Neuronal stem cell (in vitro differentiated cells): ENCODE measurements at regions not wholly inside any gene's neighbourhood (a gene's known extent, or its start where the extent isn't known, plus 50 kb on each side); places are given as distances from the start of the nearest gene placed in this dataset.

Experiments used
- DNase-seq: peaks from one replicate; pipeline ENCODE4 v3.0.0-alpha.2; 2013; ENCODE audit warnings: low spot score
- H2AFZ ChIP-seq: one replicate; pipeline ENCODE4 v1.6.1; 2013; ENCODE audit warnings: mild to moderate bottlenecking, low read length, inconsistent platforms
- H2AK5ac ChIP-seq: 2 replicates; pipeline ENCODE4 v1.6.1; 2013; ENCODE audit warnings: low read depth, mild to moderate bottlenecking, inconsistent platforms, low read length, moderate library complexity, mixed read lengths
- H2BK120ac ChIP-seq: 2 replicates; pipeline ENCODE4 v1.6.1; 2013; ENCODE audit warnings: low read depth, mild to moderate bottlenecking, inconsistent platforms, low read length, moderate library complexity, mixed read lengths
- H2BK12ac ChIP-seq: one replicate; pipeline ENCODE4 v1.6.1; 2013; ENCODE audit warnings: low read length, inconsistent platforms
- H2BK15ac ChIP-seq: 2 replicates; pipeline ENCODE4 v1.6.1; 2013; ENCODE audit warnings: mild to moderate bottlenecking, low read length, inconsistent platforms, mixed read lengths
- H2BK5ac ChIP-seq: one replicate; pipeline ENCODE4 v1.6.1; 2013; ENCODE audit warnings: inconsistent platforms, mild to moderate bottlenecking, low read length, moderate library complexity
- H3K14ac ChIP-seq: one replicate; pipeline ENCODE4 v1.6.1; 2013; ENCODE audit warnings: low read length, inconsistent platforms
- H3K18ac ChIP-seq: 2 replicates; pipeline ENCODE4 v1.6.1; 2013; ENCODE audit warnings: low read length, inconsistent platforms
- H3K23ac ChIP-seq: 2 replicates; pipeline ENCODE4 v1.6.1; 2013; ENCODE audit warnings: low read depth, mild to moderate bottlenecking, mixed read lengths, low read length, inconsistent platforms; ENCODE audit not compliant: poor library complexity
- H3K27ac ChIP-seq: replicated peaks from 3 replicates; pipeline ENCODE4 v1.5.1; 2013; ENCODE audit warnings: low read length, inconsistent platforms
- H3K27me3 ChIP-seq, 3 experiments: 2 replicates each; pipeline ENCODE4 v1.6.1; 2013; ENCODE audit warnings: low read length in 3 of 3, mild to moderate bottlenecking in 2 of 3, inconsistent platforms in 1 of 3, low read depth in 1 of 3, mixed read lengths in 1 of 3, moderate library complexity in 1 of 3; ENCODE audit not compliant: control insufficient read depth in 3 of 3, insufficient read depth in 3 of 3
- H3K36me3 ChIP-seq, 2 donors: replicated peaks in 1 of 2; 2 replicates each; pipeline ENCODE4 v1.6.1; 2013; ENCODE audit warnings: low read length in 2 of 2; ENCODE audit not compliant: control insufficient read depth in 2 of 2, insufficient read depth in 2 of 2
- H3K4ac ChIP-seq: 2 replicates; pipeline ENCODE4 v1.6.1; 2013; ENCODE audit warnings: inconsistent platforms, mild to moderate bottlenecking, low read length, moderate library complexity
- H3K4me1 ChIP-seq, 2 donors: 1 replicate in 1 of 2; 2 replicates in 1 of 2; pipeline ENCODE4 v1.6.1; 2013; ENCODE audit warnings: low read length in 2 of 2, low read depth in 1 of 2; ENCODE audit not compliant: control insufficient read depth in 2 of 2, insufficient read depth in 1 of 2
- H3K4me2 ChIP-seq: one replicate; pipeline ENCODE4 v1.6.1; 2013; ENCODE audit warnings: mild to moderate bottlenecking, low read length, inconsistent platforms; ENCODE audit not compliant: insufficient read depth, poor library complexity, severe bottlenecking
- H3K4me3 ChIP-seq, 2 donors: 2 replicates each; pipeline ENCODE4 v1.5.1; 2013; ENCODE audit warnings: low read length in 2 of 2, mild to moderate bottlenecking in 2 of 2, inconsistent platforms in 1 of 2, moderate library complexity in 1 of 2
- H3K79me1 ChIP-seq: one replicate; pipeline ENCODE4 v1.6.1; 2013; ENCODE audit warnings: low read depth, mild to moderate bottlenecking, inconsistent platforms, low read length, moderate library complexity
- H3K9ac ChIP-seq: one replicate; pipeline ENCODE4 v1.6.1; 2013; ENCODE audit warnings: mild to moderate bottlenecking, low read depth, low read length, inconsistent platforms; ENCODE audit not compliant: poor library complexity
- H3K9me3 ChIP-seq, 2 donors: replicated peaks in 1 of 2; 2 replicates each; pipeline versions ENCODE3 to v1.6.1; 2013; ENCODE audit warnings: low read length in 2 of 2, mild to moderate bottlenecking in 2 of 2, inconsistent platforms in 1 of 2, low read depth in 1 of 2, mixed read lengths in 1 of 2, moderate library complexity in 1 of 2; ENCODE audit not compliant: control insufficient read depth in 2 of 2, insufficient read depth in 1 of 2
- H4K8ac ChIP-seq: one replicate; pipeline ENCODE4 v1.6.1; 2013; ENCODE audit warnings: low read depth, mild to moderate bottlenecking, inconsistent platforms, low read length, moderate library complexity
- H4K91ac ChIP-seq: one replicate; pipeline ENCODE4 v1.6.1; 2013; ENCODE audit warnings: low read length, low read depth, mild to moderate bottlenecking, inconsistent platforms; ENCODE audit not compliant: poor library complexity
- WGBS, 2 donors: extraction: QIAGEN DNeasy Blood & Tissue Kit; methylation state at CpG; one replicate each; pipeline ENCODE4 v1.1.7; 2013; ENCODE audit warnings: missing lambda C conversion rate in 2 of 2, mixed read lengths in 1 of 2; ENCODE audit not compliant: insufficient read length in 2 of 2, insufficient replicate concordance in 1 of 2; ENCODE audit errors: extremely low coverage in 2 of 2; 5-methylcytosine and 5-hydroxymethylcytosine counted together

- Histone ChIP-seq H3K4me1 (no peaks in the 10 kb centered on the region), H4K91ac (no peak overlapping the region), H2BK12ac (no peak overlapping the region), H3K9ac (no peak overlapping the region), H3K27me3 (no peaks in the 10 kb centered on the region), H3K4me2 (no peak overlapping the region), H2AK5ac (no peak overlapping the region), H2BK120ac (no peak overlapping the region), H2BK15ac (no peak overlapping the region), H3K4me3 (no peak overlapping the region), H3K79me1 (no peaks in the 10 kb centered on the region), H3K18ac (no peak overlapping the region), H2AFZ (no peak overlapping the region), H3K9me3 (no peaks in the 10 kb centered on the region), H3K27ac (no peak overlapping the region), H2BK5ac (no peak overlapping the region), H3K23ac (no peak overlapping the region), H3K14ac (no peak overlapping the region), H3K4ac (no peak overlapping the region), H3K36me3 (no peaks in the 10 kb centered on the region), H4K8ac (no peak overlapping the region)
- no peak for DNase-seq
- no CpG with 5 or more reads among the region's 5 CpGs for WGBS, 2 donors
Observed at GRCh38 chr19:30785458-30786137, 413.4 kb downstream of the ZNF536 start.

- no peak overlapping the region for H3K9ac ChIP-seq
- no peak overlapping the region for H3K14ac ChIP-seq
- WGBS, 2 donors = no CpG with 5 or more reads among the region's 12 CpGs
- no peak overlapping the region for H3K4me2 ChIP-seq
- no peak overlapping the region for H2AFZ ChIP-seq
- H3K9me3 ChIP-seq = no peaks in the 10 kb centered on the region
- H4K8ac ChIP-seq = no peak overlapping the region
- no peak overlapping the region for H3K23ac ChIP-seq
- H2BK15ac ChIP-seq = no peak overlapping the region
- no peaks in the 10 kb centered on the region for H3K79me1 ChIP-seq
- DNase-seq = peak; percentile 24
- no peak overlapping the region for H4K91ac ChIP-seq
- no peak overlapping the region for H2BK12ac ChIP-seq
- no peaks in the 10 kb centered on the region for H3K36me3 ChIP-seq
- no peaks in the 10 kb centered on the region for H3K4me1 ChIP-seq
- no peak overlapping the region for H3K27ac ChIP-seq
- H2AK5ac ChIP-seq = no peak overlapping the region
- no peak overlapping the region for H3K4me3 ChIP-seq
- no peaks in the 10 kb centered on the region for H3K27me3 ChIP-seq
- no peak overlapping the region for H3K4ac ChIP-seq
- H3K18ac ChIP-seq = no peak overlapping the region
- H2BK120ac ChIP-seq = no peak overlapping the region
- no peak overlapping the region for H2BK5ac ChIP-seq
Observed at GRCh38 chr19:30784850-30785457, 412.8 kb downstream of the ZNF536 start.

GRCh38 chr19:30783936-30784335, 411.8 kb downstream of the ZNF536 start:
- Histone ChIP-seq H3K9me3 (no peaks in the 10 kb centered on the region), H2BK5ac (no peak overlapping the region), H3K27me3 (no peaks in the 10 kb centered on the region), H3K4me2 (no peak overlapping the region), H2BK120ac (no peak overlapping the region), H3K4ac (no peak overlapping the region), H3K4me3 (no peak overlapping the region), H4K8ac (no peak overlapping the region), H3K36me3 (no peaks in the 10 kb centered on the region), H2BK15ac (no peak overlapping the region), H2BK12ac (no peak overlapping the region), H3K27ac (no peak overlapping the region), H3K9ac (no peak overlapping the region), H3K79me1 (no peaks in the 10 kb centered on the region), H3K23ac (no peak overlapping the region), H2AK5ac (peak overlapping the region; percentile 10), H3K14ac (no peak overlapping the region), H3K4me1 (no peaks in the 10 kb centered on the region), H3K18ac (no peak overlapping the region), H2AFZ (no peak overlapping the region), H4K91ac (no peak overlapping the region)
- DNase-seq = no peak
- no CpG with 5 or more reads among the region's 9 CpGs for WGBS, 2 donors

GRCh38 chr19:30783212-30783611, 411.0 kb downstream of the ZNF536 start:
- no peak overlapping the region for H3K14ac ChIP-seq
- DNase-seq = no peak
- H2BK5ac ChIP-seq = no peak overlapping the region
- no peak overlapping the region for H3K4me3 ChIP-seq
- H3K27ac ChIP-seq = no peak overlapping the region
- no peak overlapping the region for H2BK120ac ChIP-seq
- no peaks in the 10 kb centered on the region for H3K36me3 ChIP-seq
- no peak overlapping the region for H3K9ac ChIP-seq
- no peak overlapping the region for H2AK5ac ChIP-seq
- no peak overlapping the region for H2AFZ ChIP-seq
- no peaks in the 10 kb centered on the region for H3K27me3 ChIP-seq
- no peak overlapping the region for H2BK15ac ChIP-seq
- H4K8ac ChIP-seq = no peak overlapping the region
- H3K9me3 ChIP-seq = no peaks in the 10 kb centered on the region
- no peak overlapping the region for H4K91ac ChIP-seq
- no peak overlapping the region for H3K4ac ChIP-seq
- H3K23ac ChIP-seq = no peak overlapping the region
- no peak overlapping the region for H2BK12ac ChIP-seq
- no peak overlapping the region for H3K18ac ChIP-seq
- WGBS, 2 donors = no CpG with 5 or more reads among the region's 3 CpGs
- no peak overlapping the region for H3K4me2 ChIP-seq
- H3K4me1 ChIP-seq = no peaks in the 10 kb centered on the region
- H3K79me1 ChIP-seq = no peaks in the 10 kb centered on the region
